Chondrocyte (in vitro differentiated cells): ENCODE measurements at regions not wholly inside any gene's neighbourhood (a gene's known extent, or its start where the extent isn't known, plus 50 kb on each side); places are given as distances from the start of the nearest gene placed in this dataset.

ENCODE experiments used
- DNase-seq: peaks from one replicate; pipeline ENCODE4 v3.0.0; 2021; ENCODE audit warnings: mixed read lengths, low spot score
- H3K27ac Mint-ChIP-seq: one replicate; pipeline ENCODE4 v1.8.0; 2021; ENCODE audit warnings: mild to moderate bottlenecking, moderate library complexity, mixed read lengths; ENCODE audit not compliant: unreplicated experiment
- H3K27me3 Mint-ChIP-seq: 2 replicates; pipeline ENCODE4 v1.8.0; 2021; ENCODE audit warnings: low read depth, mixed read lengths
- H3K36me3 Mint-ChIP-seq: 2 replicates; pipeline ENCODE4 v1.8.0; 2021; ENCODE audit warnings: low read depth, mixed read lengths
- H3K4me1 Mint-ChIP-seq: 2 replicates; pipeline ENCODE4 v1.8.0; 2021; ENCODE audit warnings: low read depth, mild to moderate bottlenecking, mixed read lengths
- H3K4me3 Mint-ChIP-seq: one replicate; pipeline ENCODE4 v1.8.0; 2021; ENCODE audit warnings: mild to moderate bottlenecking, moderate library complexity, mixed read lengths; ENCODE audit not compliant: unreplicated experiment
- H3K9me3 Mint-ChIP-seq: 2 replicates; pipeline ENCODE4 v1.8.0; 2021; ENCODE audit warnings: low read depth, mixed read lengths
- TF ChIP-seq, protein P1 (sequence below): fragments of 200-600 bp; sonication (generic); IDR thresholded peaks from 2 replicates; pipeline ENCODE4 v1.5.0; 2021; ENCODE audit warnings: antibody characterized with exemption, mild to moderate bottlenecking, moderate library complexity

DNA sequence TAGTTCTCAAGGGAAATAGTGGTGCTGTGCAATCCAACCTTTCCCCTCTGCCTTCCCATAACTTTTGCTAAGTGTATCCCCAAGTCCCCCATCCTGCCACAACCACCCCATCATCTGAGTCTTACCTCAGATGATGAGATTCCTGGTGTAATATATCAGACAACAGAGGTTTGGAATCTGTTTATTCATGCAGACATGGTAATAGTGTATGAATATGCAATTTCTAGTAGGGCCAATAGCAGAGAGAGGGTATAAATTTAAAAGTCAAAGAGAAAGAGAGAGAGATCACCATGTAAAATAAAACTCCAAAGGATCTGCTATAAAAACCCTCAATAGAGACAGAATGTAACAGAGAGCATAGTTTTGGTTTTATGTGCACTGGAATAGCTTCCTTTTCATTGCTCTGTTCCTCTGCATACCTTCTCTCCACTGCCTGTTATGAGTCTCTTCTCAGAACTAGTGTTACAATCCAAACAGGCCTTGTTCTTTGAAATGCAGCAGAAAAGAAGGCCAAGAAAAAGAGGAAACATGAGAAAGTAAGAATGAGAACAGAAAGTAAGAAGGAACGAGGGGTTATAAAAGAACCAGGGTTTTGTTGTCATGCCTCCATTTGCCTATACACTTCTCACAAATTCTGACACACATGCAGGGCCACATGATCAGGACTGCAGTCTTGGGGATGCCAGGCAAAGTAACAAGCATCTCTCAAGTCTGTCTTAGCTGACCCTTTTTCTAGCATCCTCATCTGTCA, 278.0 kb downstream of the CETN3 start:
- no peak overlapping the region for H3K4me3 Mint-ChIP-seq
- H3K36me3 Mint-ChIP-seq = no peaks in the 10 kb centered on the region
- no peaks in the 10 kb centered on the region for H3K9me3 Mint-ChIP-seq
- DNase-seq = no peak
- TF ChIP-seq, protein P1, sequence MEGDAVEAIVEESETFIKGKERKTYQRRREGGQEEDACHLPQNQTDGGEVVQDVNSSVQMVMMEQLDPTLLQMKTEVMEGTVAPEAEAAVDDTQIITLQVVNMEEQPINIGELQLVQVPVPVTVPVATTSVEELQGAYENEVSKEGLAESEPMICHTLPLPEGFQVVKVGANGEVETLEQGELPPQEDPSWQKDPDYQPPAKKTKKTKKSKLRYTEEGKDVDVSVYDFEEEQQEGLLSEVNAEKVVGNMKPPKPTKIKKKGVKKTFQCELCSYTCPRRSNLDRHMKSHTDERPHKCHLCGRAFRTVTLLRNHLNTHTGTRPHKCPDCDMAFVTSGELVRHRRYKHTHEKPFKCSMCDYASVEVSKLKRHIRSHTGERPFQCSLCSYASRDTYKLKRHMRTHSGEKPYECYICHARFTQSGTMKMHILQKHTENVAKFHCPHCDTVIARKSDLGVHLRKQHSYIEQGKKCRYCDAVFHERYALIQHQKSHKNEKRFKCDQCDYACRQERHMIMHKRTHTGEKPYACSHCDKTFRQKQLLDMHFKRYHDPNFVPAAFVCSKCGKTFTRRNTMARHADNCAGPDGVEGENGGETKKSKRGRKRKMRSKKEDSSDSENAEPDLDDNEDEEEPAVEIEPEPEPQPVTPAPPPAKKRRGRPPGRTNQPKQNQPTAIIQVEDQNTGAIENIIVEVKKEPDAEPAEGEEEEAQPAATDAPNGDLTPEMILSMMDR = no peak
- peak overlapping the region; percentile 84 for H3K27ac Mint-ChIP-seq
- H3K4me1 Mint-ChIP-seq = peaks cover 53% of the 10 kb centered on the region
- no peaks in the 10 kb centered on the region for H3K27me3 Mint-ChIP-seq

DNA sequence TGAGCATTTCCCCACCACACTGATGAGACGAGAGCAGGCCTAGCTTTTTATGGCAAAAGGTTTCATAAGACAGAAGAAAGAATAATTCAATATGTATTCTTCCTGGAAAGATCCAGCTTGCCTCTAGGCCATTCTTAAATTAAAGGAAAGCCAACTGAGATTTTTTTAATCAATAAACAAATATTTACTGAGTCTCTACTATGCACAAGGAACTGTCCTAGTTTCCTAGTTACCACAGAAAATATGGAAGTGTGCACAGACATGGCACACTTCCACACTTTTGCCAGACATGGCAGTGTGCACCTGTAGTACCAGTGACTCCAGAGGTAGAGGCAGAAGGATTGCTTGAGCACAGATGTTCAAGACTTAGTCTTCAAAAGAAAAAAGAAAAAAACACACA, 281.0 kb downstream of the CETN3 start:
- TF ChIP-seq, protein P1 = no peak
- no peaks in the 10 kb centered on the region for H3K36me3 Mint-ChIP-seq

DNA sequence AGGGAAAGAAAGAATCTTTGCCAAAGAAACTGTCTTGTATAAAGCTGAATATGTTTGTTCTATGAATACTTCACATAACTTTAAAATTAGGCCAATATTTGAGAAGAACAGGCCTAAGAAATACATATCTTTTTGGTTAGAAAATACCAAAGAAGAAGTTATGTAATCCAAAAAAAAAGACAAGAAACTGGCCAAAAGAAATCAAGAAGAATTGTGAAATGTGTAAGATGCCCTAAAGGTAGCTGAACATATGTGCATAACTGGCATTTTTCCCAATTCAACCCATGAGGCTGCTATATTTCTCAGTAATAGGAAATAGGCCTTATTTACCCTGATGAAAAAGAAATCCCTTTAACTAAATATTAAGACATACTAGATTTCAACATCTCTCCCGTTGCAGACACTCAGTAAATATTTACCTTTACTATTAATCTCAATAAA, 290.0 kb downstream of the CETN3 start:
- Mint-ChIP-seq H3K27me3 (no peaks in the 10 kb centered on the region), H3K4me1 (peaks cover 29% of the 10 kb centered on the region), H3K4me3 (no peak overlapping the region), H3K9me3 (peaks cover 9% of the 10 kb centered on the region), H3K36me3 (no peaks in the 10 kb centered on the region), H3K27ac (peak overlapping the region; percentile 88)
- DNase-seq = no peak
- TF ChIP-seq, protein P1 = no peak

More for the DNA sequence above, 281.0 kb downstream of the CETN3 start:
- no peaks in the 10 kb centered on the region for H3K27me3 Mint-ChIP-seq
- peaks cover 29% of the 10 kb centered on the region for H3K4me1 Mint-ChIP-seq
- DNase-seq = no peak
- H3K9me3 Mint-ChIP-seq = no peaks in the 10 kb centered on the region
- no peak overlapping the region for H3K27ac Mint-ChIP-seq
- H3K4me3 Mint-ChIP-seq = no peak overlapping the region

DNA sequence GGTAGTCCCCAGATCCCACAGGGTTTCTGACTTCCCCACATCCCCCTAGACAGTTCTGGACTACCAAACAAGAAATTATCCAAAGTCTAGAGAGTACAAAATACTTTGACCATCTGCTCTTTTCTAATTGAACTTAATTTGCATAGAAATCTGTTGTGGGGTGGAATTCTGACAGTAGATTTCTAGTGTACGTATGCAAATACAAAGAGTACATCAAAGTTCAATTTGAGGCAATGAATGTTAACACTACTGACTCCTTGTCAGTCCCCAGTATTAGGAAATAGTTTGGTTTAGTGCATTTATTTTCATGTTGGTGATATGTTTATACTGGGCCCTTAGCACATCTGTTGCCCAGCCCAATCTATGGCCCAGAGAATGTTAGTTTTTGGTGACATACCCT, 292.6 kb downstream of the CETN3 start:
- Mint-ChIP-seq H3K36me3 (no peaks in the 10 kb centered on the region), H3K27ac (no peak overlapping the region), H3K4me3 (no peak overlapping the region), H3K9me3 (peaks cover 7% of the 10 kb centered on the region), H3K27me3 (no peaks in the 10 kb centered on the region), H3K4me1 (peaks cover 37% of the 10 kb centered on the region)
- no peak for DNase-seq
- TF ChIP-seq, protein P1 = no peak

DNA sequence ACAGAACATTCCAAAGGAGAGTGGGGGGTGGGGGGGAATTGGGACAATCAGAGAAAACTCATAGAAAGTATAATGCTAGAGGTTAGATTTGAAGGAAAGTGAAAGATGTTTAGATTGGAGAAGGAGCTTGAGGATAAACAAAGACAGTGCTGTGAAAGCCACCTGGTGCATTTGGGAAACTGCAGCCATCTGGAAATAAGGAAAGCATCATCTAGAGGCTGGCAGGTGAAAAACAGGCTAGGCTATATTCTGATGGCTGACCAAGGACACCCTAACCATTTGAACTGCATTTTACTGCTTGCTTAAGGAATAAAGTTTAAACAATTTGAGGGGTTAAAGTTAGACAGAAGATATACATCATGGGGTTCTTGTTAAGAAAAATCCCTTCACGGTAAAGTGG, 296.4 kb downstream of the CETN3 start:
- Mint-ChIP-seq H3K9me3 (peaks cover 20% of the 10 kb centered on the region), H3K36me3 (no peaks in the 10 kb centered on the region), H3K27me3 (no peaks in the 10 kb centered on the region), H3K4me1 (peaks cover 33% of the 10 kb centered on the region), H3K27ac (peak overlapping the region; percentile 87), H3K4me3 (no peak overlapping the region)
- TF ChIP-seq, protein P1 = no peak
- no peak for DNase-seq
